ENCODE measurements at regions not wholly inside any gene's neighbourhood (a gene's known extent, or its start where the extent isn't known, plus 50 kb on each side); places are given as distances from the start of the nearest gene placed in this dataset.

- H2BK15ac ChIP-seq (ENCODE audit: low read length) = no peak overlapping the region
- no peak overlapping the region for H4K8ac ChIP-seq (ENCODE audit: low read depth, low read length)
- no CpG with 5 or more reads among the region's 2 CpGs for WGBS, 2 donors (ENCODE audit: extremely low coverage in 2 of 2, insufficient read length in 2 of 2, insufficient replicate concordance in 1 of 2)
- no peak overlapping the region for H2BK5ac ChIP-seq (ENCODE audit: low read length)
- no peak overlapping the region for H3K9ac ChIP-seq (ENCODE audit: low read depth, low read length, poor library complexity)
- H3K36me3 ChIP-seq (replicated peaks in 1 of 2; ENCODE audit: control insufficient read depth in 2 of 2, insufficient read depth in 2 of 2, low read length in 2 of 2) = no peaks in the 10 kb centered on the region
- no peaks in the 10 kb centered on the region for H3K4me1 ChIP-seq (ENCODE audit: control insufficient read depth in 2 of 2, insufficient read depth in 1 of 2, low read depth in 1 of 2, low read length in 2 of 2)
- no peaks in the 10 kb centered on the region for H3K27me3 ChIP-seq (ENCODE audit: control insufficient read depth in 3 of 3, insufficient read depth in 3 of 3, low read depth in 1 of 3, low read length in 3 of 3)
- no peak overlapping the region for H4K91ac ChIP-seq (ENCODE audit: low read depth, low read length, poor library complexity)
- H2AK5ac ChIP-seq (ENCODE audit: low read depth, low read length) = no peak overlapping the region
- H2AFZ ChIP-seq (ENCODE audit: low read length) = no peak overlapping the region
- no peak overlapping the region for H3K4me2 ChIP-seq (ENCODE audit: insufficient read depth, low read length, poor library complexity, severe bottlenecking)
- no peak for DNase-seq (ENCODE audit: low spot score)
- no peaks in the 10 kb centered on the region for H3K9me3 ChIP-seq (replicated peaks in 1 of 2; ENCODE audit: control insufficient read depth in 2 of 2, insufficient read depth in 1 of 2, low read depth in 1 of 2, low read length in 2 of 2)
- no peak overlapping the region for H3K14ac ChIP-seq (ENCODE audit: low read length)
- H2BK120ac ChIP-seq (ENCODE audit: low read depth, low read length) = no peak overlapping the region
- no peaks in the 10 kb centered on the region for H3K79me1 ChIP-seq (ENCODE audit: low read depth, low read length)
- H2BK12ac ChIP-seq (ENCODE audit: low read length) = no peak overlapping the region
- no peak overlapping the region for H3K23ac ChIP-seq (ENCODE audit: low read depth, low read length, poor library complexity)
- no peak overlapping the region for H3K4me3 ChIP-seq (ENCODE audit: low read length in 2 of 2)
- H3K27ac ChIP-seq (replicated peaks; ENCODE audit: low read length) = no peak overlapping the region
- no peak overlapping the region for H3K4ac ChIP-seq (ENCODE audit: low read length)
- H3K18ac ChIP-seq (ENCODE audit: low read length) = no peak overlapping the region
These were observed 165.0 kb downstream of the MAFB start for GRCh38 chr20:40524071-40524470.

GRCh38 chr20:40522405-40522804, 166.6 kb downstream of the MAFB start:
- no peak overlapping the region for H2BK5ac ChIP-seq (ENCODE audit: low read length)
- no peak overlapping the region for H3K4ac ChIP-seq (ENCODE audit: low read length)
- H2BK12ac ChIP-seq (ENCODE audit: low read length) = no peak overlapping the region
- H3K4me1 ChIP-seq (ENCODE audit: control insufficient read depth in 2 of 2, insufficient read depth in 1 of 2, low read depth in 1 of 2, low read length in 2 of 2) = no peaks in the 10 kb centered on the region
- H3K27me3 ChIP-seq (ENCODE audit: control insufficient read depth in 3 of 3, insufficient read depth in 3 of 3, low read depth in 1 of 3, low read length in 3 of 3) = no peaks in the 10 kb centered on the region
- H4K91ac ChIP-seq (ENCODE audit: low read depth, low read length, poor library complexity) = no peak overlapping the region
- no peak overlapping the region for H2AK5ac ChIP-seq (ENCODE audit: low read depth, low read length)
- H3K36me3 ChIP-seq (replicated peaks in 1 of 2; ENCODE audit: control insufficient read depth in 2 of 2, insufficient read depth in 2 of 2, low read length in 2 of 2) = no peaks in the 10 kb centered on the region
- WGBS, 2 donors (ENCODE audit: extremely low coverage in 2 of 2, insufficient read length in 2 of 2, insufficient replicate concordance in 1 of 2) = no CpG with 5 or more reads among the region's 1 CpG
- no peak overlapping the region for H2AFZ ChIP-seq (ENCODE audit: low read length)
- H3K4me2 ChIP-seq (ENCODE audit: insufficient read depth, low read length, poor library complexity, severe bottlenecking) = no peak overlapping the region
- no peak overlapping the region for H3K27ac ChIP-seq (replicated peaks; ENCODE audit: low read length)
- no peak for DNase-seq (ENCODE audit: low spot score)
- H3K18ac ChIP-seq (ENCODE audit: low read length) = no peak overlapping the region
- no peak overlapping the region for H4K8ac ChIP-seq (ENCODE audit: low read depth, low read length)
- H2BK120ac ChIP-seq (ENCODE audit: low read depth, low read length) = no peak overlapping the region
- no peak overlapping the region for H3K23ac ChIP-seq (ENCODE audit: low read depth, low read length, poor library complexity)
- H2BK15ac ChIP-seq (ENCODE audit: low read length) = no peak overlapping the region
- no peak overlapping the region for H3K4me3 ChIP-seq (ENCODE audit: low read length in 2 of 2)
- H3K9me3 ChIP-seq (replicated peaks in 1 of 2; ENCODE audit: control insufficient read depth in 2 of 2, insufficient read depth in 1 of 2, low read depth in 1 of 2, low read length in 2 of 2) = no peaks in the 10 kb centered on the region
- no peak overlapping the region for H3K9ac ChIP-seq (ENCODE audit: low read depth, low read length, poor library complexity)
- H3K79me1 ChIP-seq (ENCODE audit: low read depth, low read length) = no peaks in the 10 kb centered on the region
- H3K14ac ChIP-seq (ENCODE audit: low read length) = no peak overlapping the region

GRCh38 chr20:40521962-40522361, 167.1 kb downstream of the MAFB start:
- H3K4me1 ChIP-seq (ENCODE audit: control insufficient read depth in 2 of 2, insufficient read depth in 1 of 2, low read depth in 1 of 2, low read length in 2 of 2) = no peaks in the 10 kb centered on the region
- no peak overlapping the region for H3K14ac ChIP-seq (ENCODE audit: low read length)
- no peak overlapping the region for H3K27ac ChIP-seq (replicated peaks; ENCODE audit: low read length)
- H3K4me3 ChIP-seq (ENCODE audit: low read length in 2 of 2) = no peak overlapping the region
- H3K4me2 ChIP-seq (ENCODE audit: insufficient read depth, low read length, poor library complexity, severe bottlenecking) = no peak overlapping the region
- WGBS, 2 donors (ENCODE audit: extremely low coverage in 2 of 2, insufficient read length in 2 of 2, insufficient replicate concordance in 1 of 2) = no CpG with 5 or more reads among the region's 1 CpG
- H3K18ac ChIP-seq (ENCODE audit: low read length) = no peak overlapping the region
- H2BK15ac ChIP-seq (ENCODE audit: low read length) = no peak overlapping the region
- DNase-seq (ENCODE audit: low spot score) = no peak
- H2BK120ac ChIP-seq (ENCODE audit: low read depth, low read length) = no peak overlapping the region
- no peaks in the 10 kb centered on the region for H3K36me3 ChIP-seq (replicated peaks in 1 of 2; ENCODE audit: control insufficient read depth in 2 of 2, insufficient read depth in 2 of 2, low read length in 2 of 2)
- H4K91ac ChIP-seq (ENCODE audit: low read depth, low read length, poor library complexity) = no peak overlapping the region
- H3K27me3 ChIP-seq (ENCODE audit: control insufficient read depth in 3 of 3, insufficient read depth in 3 of 3, low read depth in 1 of 3, low read length in 3 of 3) = no peaks in the 10 kb centered on the region
- H3K9me3 ChIP-seq (replicated peaks in 1 of 2; ENCODE audit: control insufficient read depth in 2 of 2, insufficient read depth in 1 of 2, low read depth in 1 of 2, low read length in 2 of 2) = no peaks in the 10 kb centered on the region
- H2AFZ ChIP-seq (ENCODE audit: low read length) = no peak overlapping the region
- H3K4ac ChIP-seq (ENCODE audit: low read length) = no peak overlapping the region
- no peak overlapping the region for H4K8ac ChIP-seq (ENCODE audit: low read depth, low read length)
- H3K9ac ChIP-seq (ENCODE audit: low read depth, low read length, poor library complexity) = no peak overlapping the region
- no peak overlapping the region for H2BK5ac ChIP-seq (ENCODE audit: low read length)
- no peak overlapping the region for H2BK12ac ChIP-seq (ENCODE audit: low read length)
- H3K23ac ChIP-seq (ENCODE audit: low read depth, low read length, poor library complexity) = no peak overlapping the region
- H3K79me1 ChIP-seq (ENCODE audit: low read depth, low read length) = no peaks in the 10 kb centered on the region
- no peak overlapping the region for H2AK5ac ChIP-seq (ENCODE audit: low read depth, low read length)

- Histone ChIP-seq H4K8ac (ENCODE audit: low read depth, low read length) (no peak overlapping the region), H2AK5ac (ENCODE audit: low read depth, low read length) (no peak overlapping the region), H3K18ac (ENCODE audit: low read length) (no peak overlapping the region), H3K36me3 (replicated peaks in 1 of 2; ENCODE audit: control insufficient read depth in 2 of 2, insufficient read depth in 2 of 2, low read length in 2 of 2) (no peaks in the 10 kb centered on the region), H2AFZ (ENCODE audit: low read length) (no peak overlapping the region), H3K79me1 (ENCODE audit: low read depth, low read length) (no peaks in the 10 kb centered on the region), H2BK15ac (ENCODE audit: low read length) (no peak overlapping the region), H3K4me3 (ENCODE audit: low read length in 2 of 2) (no peak overlapping the region), H3K23ac (ENCODE audit: low read depth, low read length, poor library complexity) (no peak overlapping the region), H3K9ac (ENCODE audit: low read depth, low read length, poor library complexity) (no peak overlapping the region), H2BK12ac (ENCODE audit: low read length) (no peak overlapping the region), H3K27me3 (ENCODE audit: control insufficient read depth in 3 of 3, insufficient read depth in 3 of 3, low read depth in 1 of 3, low read length in 3 of 3) (no peaks in the 10 kb centered on the region), H4K91ac (ENCODE audit: low read depth, low read length, poor library complexity) (no peak overlapping the region), H3K4me1 (ENCODE audit: control insufficient read depth in 2 of 2, insufficient read depth in 1 of 2, low read depth in 1 of 2, low read length in 2 of 2) (no peaks in the 10 kb centered on the region), H2BK120ac (ENCODE audit: low read depth, low read length) (no peak overlapping the region), H3K27ac (replicated peaks; ENCODE audit: low read length) (no peak overlapping the region), H3K4me2 (ENCODE audit: insufficient read depth, low read length, poor library complexity, severe bottlenecking) (no peak overlapping the region), H2BK5ac (ENCODE audit: low read length) (no peak overlapping the region), H3K9me3 (replicated peaks in 1 of 2; ENCODE audit: control insufficient read depth in 2 of 2, insufficient read depth in 1 of 2, low read depth in 1 of 2, low read length in 2 of 2) (no peaks in the 10 kb centered on the region), H3K14ac (ENCODE audit: low read length) (no peak overlapping the region), H3K4ac (ENCODE audit: low read length) (no peak overlapping the region)
- no CpG with 5 or more reads among the region's 3 CpGs for WGBS, 2 donors (ENCODE audit: extremely low coverage in 2 of 2, insufficient read length in 2 of 2, insufficient replicate concordance in 1 of 2)
- no peak for DNase-seq (ENCODE audit: low spot score)
These were observed 169.1 kb downstream of the MAFB start for GRCh38 chr20:40519918-40520317.

Data from neuronal stem cell (in vitro differentiated cells).